A549 (cell line): ENCODE measurements at regions not wholly inside any gene's neighbourhood (a gene's known extent, or its start where the extent isn't known, plus 50 kb on each side); places are given as distances from the start of the nearest gene placed in this dataset.
A peak's percentile ranks its signal among the peaks of the same experiment; 100 is the strongest.
"Not testable (repeated sequence)": the region's sequence is repeated elsewhere in the genome, so short reads cannot be mapped to it uniquely, and the experiment has no call there.

Experiments used
- ATAC-seq, 2 experiments: fragments of 200-7000 bp in 1 of 2; fragments of >200 bp in 1 of 2; cut with Nextera tagmentation in 1 of 2; cut with Tn5 transposase in 1 of 2; 3 replicates each; pipeline versions ENCODE4 v1.8.0 to v1.9.1; 2018 to 2020; ENCODE audit warnings: mild to moderate bottlenecking in 1 of 2, moderate library complexity in 1 of 2
- CTCF ChIA-PET: fragments of 300-600 bp; sonication (Branson Sonifier 250); formaldehyde crosslinking; extraction: SDS; loops from one replicate; lab custom pipeline; 2021; ENCODE audit warnings: antibody characterized with exemption, inconsistent platforms; lab: Yijun Ruan, JAX
- POLR2A ChIA-PET: fragments of 350-600 bp; formaldehyde crosslinking; extraction: SDS; loops from one replicate; lab custom pipeline; 2021; ENCODE audit warnings: antibody characterized with exemption, inconsistent platforms; lab: Yijun Ruan, JAX
- DNase-seq, 2 experiments: peaks; one replicate each; pipeline versions ENCODE4 v3.0.0 to v3.0.0-alpha.2; 2011 to 2016; ENCODE audit warnings: low read depth in 1 of 2, low spot score in 1 of 2
- FAIRE-seq: peaks from 2 replicates; lab custom pipeline; 2011; peaks lifted over from hg19 to GRCh38; lab: Jason Lieb, UNC
- H3K27ac ChIP-seq, 2 experiments: fragments of >200 bp; sonication (Bioruptor Twin); formaldehyde crosslinking; 3 replicates each; pipeline ENCODE4 v1.5.1; 2016 to 2017
- H3K4me1 ChIP-seq: fragments of >200 bp; sonication (Bioruptor Twin); formaldehyde crosslinking; 3 replicates; pipeline ENCODE4 v1.6.1; 2016
- H3K4me2 ChIP-seq: fragments of >200 bp; sonication (Bioruptor Twin); formaldehyde crosslinking; 3 replicates; pipeline ENCODE4 v1.6.1; 2016
- H3K4me3 ChIP-seq: fragments of >200 bp; sonication (Bioruptor Twin); formaldehyde crosslinking; 3 replicates; pipeline ENCODE4 v1.5.1; 2016
- H3K9me3 ChIP-seq: fragments of >200 bp; sonication (Bioruptor Twin); formaldehyde crosslinking; 3 replicates; pipeline ENCODE4 v1.6.1; 2016
- ATOH8 ChIP-seq: fragments of 250-450 bp; sonication (Bioruptor Pico); IDR thresholded peaks from 2 replicates; pipeline ENCODE4 v1.5.0; 2020; ENCODE audit warnings: low read depth, mild to moderate bottlenecking, moderate library complexity
- CEBPB ChIP-seq, 2 experiments: fragments of >200 bp in 1 of 2; sonication (Bioruptor Twin) in 1 of 2; formaldehyde crosslinking in 1 of 2; IDR thresholded peaks; 2 replicates each; pipeline ENCODE4 v1.6.1; 2012 to 2016
- CHD2 ChIP-seq: fragments of 150-350 bp; IDR thresholded peaks from 2 replicates; pipeline ENCODE4 v1.6.1; 2014; ENCODE audit warnings: low read length; ENCODE audit not compliant: partially characterized antibody
- CTCF ChIP-seq: fragments of >200 bp; sonication (Bioruptor Twin); formaldehyde crosslinking; IDR thresholded peaks from 3 replicates; pipeline ENCODE4 v1.5.1; 2016
- EHF ChIP-seq: fragments of 250-450 bp; sonication (Bioruptor Pico); IDR thresholded peaks from 2 replicates; pipeline ENCODE4 v1.5.0; 2020; ENCODE audit warnings: mild to moderate bottlenecking
- EHMT2 ChIP-seq: fragments of 200-600 bp; sonication (generic); IDR thresholded peaks from 2 replicates; pipeline ENCODE4 v1.6.1; 2016; ENCODE audit warnings: antibody characterized with exemption, low read depth, mild to moderate bottlenecking, moderate library complexity
- EP300 ChIP-seq, 2 experiments: fragments of >200 bp; sonication (Bioruptor Twin); formaldehyde crosslinking; IDR thresholded peaks; 2 replicates in 1 of 2; 3 replicates in 1 of 2; pipeline ENCODE4 v1.6.1; 2016 to 2017
- ESRRA ChIP-seq: fragments of 150-350 bp; IDR thresholded peaks from 2 replicates; pipeline ENCODE4 v1.6.1; 2014; ENCODE audit warnings: mild to moderate bottlenecking, low read length, borderline replicate concordance
- FOSL2 ChIP-seq, 2 experiments: fragments of 450-650 bp in 1 of 2; fragments of >200 bp in 1 of 2; sonication (Bioruptor Twin) in 1 of 2; formaldehyde crosslinking; IDR thresholded peaks; 2 replicates each; pipeline versions ENCODE4 v1.5.0 to v1.6.1; 2016 to 2020; ENCODE audit warnings: mild to moderate bottlenecking in 1 of 2, moderate library complexity in 1 of 2
- GATA3 ChIP-seq: IDR thresholded peaks from 2 replicates; pipeline ENCODE4 v1.6.1; 2012; ENCODE audit warnings: borderline replicate concordance
- HDAC2 ChIP-seq: fragments of 200-600 bp; sonication (generic); IDR thresholded peaks from 2 replicates; pipeline ENCODE4 v1.6.1; 2016
- HEYL ChIP-seq: fragments of 250-450 bp; sonication (Bioruptor Pico); IDR thresholded peaks from 2 replicates; pipeline ENCODE4 v1.8.0; 2021; ENCODE audit warnings: mild to moderate bottlenecking, moderate library complexity
- HMGXB4 ChIP-seq: fragments of 250-450 bp; sonication (Bioruptor Pico); IDR thresholded peaks from 2 replicates; pipeline ENCODE4 v1.5.0; 2021; ENCODE audit warnings: mild to moderate bottlenecking, moderate library complexity, borderline replicate concordance
- JUN ChIP-seq, 2 experiments: fragments of >200 bp; sonication (Bioruptor Twin); formaldehyde crosslinking; IDR thresholded peaks; 2 replicates in 1 of 2; 3 replicates in 1 of 2; pipeline ENCODE4 v1.6.1; 2016 to 2017
- KDM5A ChIP-seq: fragments of 200-600 bp; sonication (generic); IDR thresholded peaks from 2 replicates; pipeline ENCODE4 v1.6.1; 2016; ENCODE audit warnings: antibody characterized with exemption, mild to moderate bottlenecking
- NFE2L2 ChIP-seq: fragments of 150-350 bp; conservative IDR thresholded peaks from 2 replicates; pipeline ENCODE4 v1.6.1; 2014; ENCODE audit warnings: low read length
- NPAS2 ChIP-seq: fragments of 250-450 bp; sonication (Bioruptor Pico); IDR thresholded peaks from 2 replicates; pipeline ENCODE4 v1.8.0; 2022; ENCODE audit warnings: mild to moderate bottlenecking, moderate library complexity, borderline replicate concordance
- PBX3 ChIP-seq: IDR thresholded peaks from 2 replicates; pipeline ENCODE4 v1.6.1; 2012
- REST ChIP-seq: fragments of 200-600 bp; sonication (generic); IDR thresholded peaks from 2 replicates; pipeline ENCODE4 v1.6.1; 2016; ENCODE audit warnings: antibody characterized with exemption, mild to moderate bottlenecking, moderate library complexity
- SMC3 ChIP-seq: fragments of >200 bp; sonication (Bioruptor Twin); formaldehyde crosslinking; IDR thresholded peaks from 3 replicates; pipeline ENCODE4 v1.6.1; 2018; ENCODE audit warnings: inconsistent platforms
- TP53 ChIP-seq: fragments of 250-450 bp; sonication (Bioruptor Pico); IDR thresholded peaks from 2 replicates; pipeline ENCODE4 v1.5.0; 2021; ENCODE audit warnings: mild to moderate bottlenecking, moderate library complexity
- USF2 ChIP-seq: fragments of 450-650 bp; IDR thresholded peaks from 2 replicates; pipeline ENCODE4 v1.6.1; 2014; ENCODE audit warnings: antibody characterized with exemption
- ZC3H11A ChIP-seq: fragments of 450-650 bp; IDR thresholded peaks from 2 replicates; pipeline ENCODE4 v1.6.1; 2014; ENCODE audit warnings: antibody characterized with exemption, mild to moderate bottlenecking
- WGBS: methylation state at CpG from one replicate; pipeline ENCODE4 v1.1.6; 2017; ENCODE audit errors: missing lambda C conversion rate; 5-methylcytosine and 5-hydroxymethylcytosine counted together

GRCh38 chr2:357811-358210, 69.9 kb upstream of the ALKAL2 start:
- no peaks in the 10 kb centered on the region for H3K4me1 ChIP-seq
- H3K4me3 ChIP-seq: no peak overlapping the region
- DNase-seq: no peak
- no peak for FAIRE-seq
- no peak overlapping the region for H3K27ac ChIP-seq
- 0 out of 3 replicates have a peak, but pooled peaks cover 4% of the 10 kb centered on the region for H3K9me3 ChIP-seq
- ATAC-seq: 0 out of 6 replicates have a peak, but pooled peaks of 1 of the 2 experiments have one; percentile 22
- CTCF ChIA-PET: interaction anchor here (0.8 kb wide), 1 partner anchor 106 kb away, joined by 3 read pairs; no protein-coding TSS in a partner anchor
- no peak overlapping the region for H3K4me2 ChIP-seq
- TF ChIP-seq REST (no peak), ATOH8 (no peak), JUN (IDR thresholded peaks at IDR 0.05) (no peak), EHF (CRISPR knock-in tag) (no peak), HMGXB4 (no peak), CHD2 (no peak), CEBPB (IDR thresholded peaks at IDR 0.05) (no peak), ESRRA (no peak), PBX3 (no peak), NPAS2 (CRISPR knock-in tag) (no peak), HEYL (CRISPR knock-in tag) (no peak)
- 0% methylated on average over 2 of the region's 2 CpGs for WGBS
- POLR2A ChIA-PET: no interaction called here

- H3K27ac ChIP-seq, ATAC-seq: not testable (repeated sequence)
- 76% methylated on average over 21 of the region's 21 CpGs for WGBS
These were observed 68.4 kb upstream of the ALKAL2 start for GRCh38 chr2:356304-356703.

GRCh38 chr2:355773-356172, 67.9 kb upstream of the ALKAL2 start:
- no peak for ATAC-seq
- POLR2A ChIA-PET: no interaction called here
- TF ChIP-seq ATOH8 (no peak), ZC3H11A (no peak), NFE2L2 (no peak), HDAC2 (no peak), EHF (CRISPR knock-in tag) (no peak), CTCF (no peak), TP53 (CRISPR knock-in tag) (no peak), EP300 (IDR thresholded peaks at IDR 0.05) (no peak), FOSL2 (IDR thresholded peaks at IDR 0.05) (no peak), FOSL2 (CRISPR knock-in tag; IDR thresholded peaks at IDR 0.05) (no peak), EHMT2 (no peak), GATA3 (no peak), USF2 (no peak), SMC3 (no peak), KDM5A (no peak)

More at GRCh38 chr2:356304-356703, 68.4 kb upstream of the ALKAL2 start:
- DNase-seq, POLR2A ChIA-PET, FAIRE-seq, H3K4me2 ChIP-seq, H3K4me1 ChIP-seq, CTCF ChIA-PET, H3K4me3 ChIP-seq, H3K9me3 ChIP-seq: not testable (repeated sequence)

More at GRCh38 chr2:355773-356172, 67.9 kb upstream of the ALKAL2 start:
- H3K4me3 ChIP-seq: no peak overlapping the region
- H3K4me2 ChIP-seq: no peak overlapping the region
- CTCF ChIA-PET: no interaction called here
- H3K4me1 ChIP-seq: no peaks in the 10 kb centered on the region
- no peak for FAIRE-seq
- H3K27ac ChIP-seq: no peak overlapping the region
- no peak for DNase-seq
- 42% methylated on average over 11 of the region's 12 CpGs for WGBS
- H3K9me3 ChIP-seq: no peaks in the 10 kb centered on the region
